ENCODE measurements at regions not wholly inside any gene's neighbourhood (a gene's known extent, or its start where the extent isn't known, plus 50 kb on each side); places are given as distances from the start of the nearest gene placed in this dataset.
"Not testable (repeated sequence)": the region's sequence is repeated elsewhere in the genome, so short reads cannot be mapped to it uniquely, and the experiment has no call there.

DNA sequence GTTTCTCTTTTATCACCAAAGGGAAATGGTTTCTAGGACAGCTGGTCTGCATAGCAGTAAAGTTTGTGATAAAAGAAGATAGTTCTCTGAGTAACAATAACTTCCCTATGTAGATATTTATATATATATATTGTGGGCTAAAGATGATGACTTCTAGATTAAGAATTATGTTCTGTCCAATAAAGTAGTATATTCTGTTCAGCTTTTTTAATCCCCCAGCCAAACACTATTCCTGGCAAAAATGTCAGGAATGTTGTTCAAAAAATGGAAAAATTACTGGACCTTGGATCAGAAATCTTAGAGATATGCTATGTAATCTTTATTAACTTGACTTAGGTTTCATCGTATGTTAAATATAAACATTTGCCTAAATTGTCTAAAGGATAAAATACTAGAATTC lies 136.3 kb upstream of the GNAI1 start:
- Histone ChIP-seq H3K27ac (ENCODE audit: low read depth in 2 of 2, low read length in 2 of 2) (no peak overlapping the region), H3K9me3 (ENCODE audit: control insufficient read depth in 2 of 3, insufficient read depth in 1 of 3, low read length in 3 of 3) (no peaks in the 10 kb centered on the region), H3K36me3 (ENCODE audit: control insufficient read depth in 2 of 3, insufficient read depth in 3 of 3, low read length in 3 of 3) (no peaks in the 10 kb centered on the region), H3K9ac (ENCODE audit: low read length in 3 of 3) (no peak overlapping the region), H3K27me3 (ENCODE audit: control insufficient read depth, insufficient read depth, low read length) (no peaks in the 10 kb centered on the region), H3K4me1 (ENCODE audit: control insufficient read depth in 2 of 3, insufficient read depth in 2 of 3, low read depth in 1 of 3, low read length in 3 of 3) (no peaks in the 10 kb centered on the region), H3K4me3 (ENCODE audit: low read length in 3 of 3) (no peak overlapping the region)
- DNase-seq, result no peak
- intact Hi-C loops (cut with DNase I), result no loop called here
- FAIRE-seq, result no peak
- TF ChIP-seq, protein P1, sequence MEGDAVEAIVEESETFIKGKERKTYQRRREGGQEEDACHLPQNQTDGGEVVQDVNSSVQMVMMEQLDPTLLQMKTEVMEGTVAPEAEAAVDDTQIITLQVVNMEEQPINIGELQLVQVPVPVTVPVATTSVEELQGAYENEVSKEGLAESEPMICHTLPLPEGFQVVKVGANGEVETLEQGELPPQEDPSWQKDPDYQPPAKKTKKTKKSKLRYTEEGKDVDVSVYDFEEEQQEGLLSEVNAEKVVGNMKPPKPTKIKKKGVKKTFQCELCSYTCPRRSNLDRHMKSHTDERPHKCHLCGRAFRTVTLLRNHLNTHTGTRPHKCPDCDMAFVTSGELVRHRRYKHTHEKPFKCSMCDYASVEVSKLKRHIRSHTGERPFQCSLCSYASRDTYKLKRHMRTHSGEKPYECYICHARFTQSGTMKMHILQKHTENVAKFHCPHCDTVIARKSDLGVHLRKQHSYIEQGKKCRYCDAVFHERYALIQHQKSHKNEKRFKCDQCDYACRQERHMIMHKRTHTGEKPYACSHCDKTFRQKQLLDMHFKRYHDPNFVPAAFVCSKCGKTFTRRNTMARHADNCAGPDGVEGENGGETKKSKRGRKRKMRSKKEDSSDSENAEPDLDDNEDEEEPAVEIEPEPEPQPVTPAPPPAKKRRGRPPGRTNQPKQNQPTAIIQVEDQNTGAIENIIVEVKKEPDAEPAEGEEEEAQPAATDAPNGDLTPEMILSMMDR (IDR thresholded peaks at IDR 0.05; ENCODE audit: borderline replicate concordance, extremely low read depth, insufficient read depth), result no peak

DNA sequence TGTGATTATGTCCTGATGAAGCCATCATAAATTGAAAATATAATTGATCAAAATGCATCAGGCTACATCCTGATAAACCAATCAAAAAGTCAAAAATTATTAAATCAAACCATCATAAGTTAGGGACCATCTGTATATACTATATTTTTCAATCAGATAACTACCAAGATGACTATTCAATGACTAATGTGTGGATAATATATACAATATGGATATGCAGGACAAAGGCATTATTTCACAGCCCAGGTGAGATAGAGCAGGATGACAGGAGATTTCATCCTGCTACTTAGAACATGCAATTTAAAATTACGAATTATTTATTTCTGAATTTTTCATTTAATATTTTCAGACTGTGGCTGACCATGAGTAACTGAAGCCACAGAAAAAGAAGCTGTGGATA lies 137.3 kb upstream of the GNAI1 start:
- Histone ChIP-seq H3K9ac (ENCODE audit: low read length in 3 of 3) (no peak overlapping the region), H3K27ac (ENCODE audit: low read depth in 2 of 2, low read length in 2 of 2) (no peak overlapping the region), H3K27me3 (ENCODE audit: control insufficient read depth, insufficient read depth, low read length) (no peaks in the 10 kb centered on the region), H3K4me1 (ENCODE audit: control insufficient read depth in 2 of 3, insufficient read depth in 2 of 3, low read depth in 1 of 3, low read length in 3 of 3) (no peaks in the 10 kb centered on the region), H3K4me3 (ENCODE audit: low read length in 3 of 3) (no peak overlapping the region), H3K36me3 (ENCODE audit: control insufficient read depth in 2 of 3, insufficient read depth in 3 of 3, low read length in 3 of 3) (no peaks in the 10 kb centered on the region), H3K9me3 (ENCODE audit: control insufficient read depth in 2 of 3, insufficient read depth in 1 of 3, low read length in 3 of 3) (no peaks in the 10 kb centered on the region)
- FAIRE-seq, result no peak
- TF ChIP-seq, protein P1 (IDR thresholded peaks at IDR 0.05; ENCODE audit: borderline replicate concordance, extremely low read depth, insufficient read depth), result no peak
- intact Hi-C loops (cut with DNase I), result no loop called here
- DNase-seq, result no peak

DNA sequence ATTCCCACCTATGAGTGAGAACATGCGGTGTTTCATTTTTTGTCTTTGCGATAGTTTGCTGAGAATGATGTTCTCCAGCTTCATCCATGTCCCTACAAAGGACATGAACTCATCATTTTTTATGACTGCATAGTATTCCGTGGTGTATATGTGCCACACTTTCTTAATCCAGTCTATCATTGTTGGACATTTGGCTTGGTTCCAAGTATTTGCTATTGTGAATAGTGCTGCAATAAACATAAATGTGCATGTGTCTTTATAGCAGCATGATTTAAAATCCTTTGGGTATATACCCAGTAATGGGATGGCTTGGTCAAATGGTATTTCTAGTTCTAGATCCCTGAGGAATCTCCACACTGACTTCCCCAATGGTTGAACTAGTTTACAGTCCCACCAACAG lies 138.9 kb upstream of the GNAI1 start:
- FAIRE-seq, DNase-seq: not testable (repeated sequence)

DNA sequence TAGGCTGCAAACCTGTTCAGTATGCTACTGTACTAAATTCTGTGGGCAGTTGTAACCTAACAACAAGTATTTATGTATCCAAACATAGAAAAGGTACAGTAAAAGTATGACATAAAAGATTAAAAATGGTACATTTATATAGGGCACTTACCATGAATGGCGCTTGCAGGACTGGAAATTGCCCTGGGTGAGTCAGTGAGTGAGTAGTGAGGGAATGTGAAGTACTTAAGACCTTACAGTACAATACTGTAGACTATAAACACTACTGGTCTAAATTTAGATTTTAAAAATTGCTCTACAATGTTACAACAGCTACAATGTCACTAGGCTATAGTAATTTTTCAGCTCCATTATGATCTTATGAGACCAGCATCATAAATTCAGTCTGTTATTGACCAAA lies 146.0 kb upstream of the GNAI1 start:
- TF ChIP-seq, protein P1 (IDR thresholded peaks at IDR 0.05; ENCODE audit: borderline replicate concordance, extremely low read depth, insufficient read depth), result no peak
- DNase-seq (no peak), FAIRE-seq (no peak)
- intact Hi-C loops (cut with DNase I), result no loop called here
- Histone ChIP-seq H3K27me3 (ENCODE audit: control insufficient read depth, insufficient read depth, low read length) (no peaks in the 10 kb centered on the region), H3K27ac (ENCODE audit: low read depth in 2 of 2, low read length in 2 of 2) (no peak overlapping the region), H3K4me3 (ENCODE audit: low read length in 3 of 3) (no peak overlapping the region), H3K9ac (ENCODE audit: low read length in 3 of 3) (no peak overlapping the region), H3K4me1 (ENCODE audit: control insufficient read depth in 2 of 3, insufficient read depth in 2 of 3, low read depth in 1 of 3, low read length in 3 of 3) (no peaks in the 10 kb centered on the region), H3K36me3 (ENCODE audit: control insufficient read depth in 2 of 3, insufficient read depth in 3 of 3, low read length in 3 of 3) (no peaks in the 10 kb centered on the region), H3K9me3 (ENCODE audit: control insufficient read depth in 2 of 3, insufficient read depth in 1 of 3, low read length in 3 of 3) (no peaks in the 10 kb centered on the region)

More for the DNA sequence above, 138.9 kb upstream of the GNAI1 start:
- H3K27me3 ChIP-seq (ENCODE audit: control insufficient read depth, insufficient read depth, low read length); H3K4me1 ChIP-seq (ENCODE audit: control insufficient read depth in 2 of 3, insufficient read depth in 2 of 3, low read depth in 1 of 3, low read length in 3 of 3); H3K9me3 ChIP-seq (ENCODE audit: control insufficient read depth in 2 of 3, insufficient read depth in 1 of 3, low read length in 3 of 3); H3K9ac ChIP-seq (ENCODE audit: low read length in 3 of 3); H3K36me3 ChIP-seq (ENCODE audit: control insufficient read depth in 2 of 3, insufficient read depth in 3 of 3, low read length in 3 of 3); intact Hi-C loops (cut with DNase I); H3K4me3 ChIP-seq (ENCODE audit: low read length in 3 of 3); H3K27ac ChIP-seq (ENCODE audit: low read depth in 2 of 2, low read length in 2 of 2): not testable (repeated sequence)
